ENCODE measurements at regions not wholly inside any gene's neighbourhood (a gene's known extent, or its start where the extent isn't known, plus 50 kb on each side); places are given as distances from the start of the nearest gene placed in this dataset.

GRCh38 chr11:97454988-97455387, 1065.2 kb downstream of the JRKL start:
- no peaks in the 10 kb centered on the region for H3K9me3 ChIP-seq (replicated peaks in 1 of 2; ENCODE audit: control insufficient read depth in 1 of 2, insufficient read depth in 1 of 2, low read length in 2 of 2)
- H3K27ac Mint-ChIP-seq: no peak overlapping the region

GRCh38 chr11:97460091-97460490, 1070.3 kb downstream of the JRKL start:
- Mint-ChIP-seq H3K4me1 (no peaks in the 10 kb centered on the region), H3K27ac (no peak overlapping the region), H3K27me3 (ENCODE audit: low read depth in 3 of 3) (peaks cover 0 to 2% (median 0%) of the 10 kb centered on the region in 3 donors), H3K9me3 (peaks cover 4 to 24% (median 12%) of the 10 kb centered on the region in 7 donors), H3K36me3 (no peaks in the 10 kb centered on the region), H3K4me3 (no peak overlapping the region)
- Histone ChIP-seq H3K9ac (ENCODE audit: insufficient read depth, low read length, poor library complexity, severe bottlenecking) (no peak overlapping the region), H3K36me3 (replicated peaks in 1 of 2; ENCODE audit: control insufficient read depth in 1 of 2, insufficient read depth in 2 of 2, low read length in 2 of 2) (no peaks in the 10 kb centered on the region), H3K4me3 (replicated peaks in 1 of 3; ENCODE audit: low read depth in 2 of 3, low read length in 3 of 3) (no peak overlapping the region), H3K27ac (ENCODE audit: low read depth in 1 of 2, low read length in 2 of 2) (no peak overlapping the region), H3K4me1 (ENCODE audit: control insufficient read depth in 1 of 2, insufficient read depth in 2 of 2, low read length in 2 of 2) (no peaks in the 10 kb centered on the region), H3K27me3 (ENCODE audit: control insufficient read depth in 2 of 2, insufficient read depth in 2 of 2, low read length in 2 of 2) (no peaks in the 10 kb centered on the region), H2AFZ (ENCODE audit: insufficient read depth, low read depth, low read length, poor library complexity, severe bottlenecking) (no peak overlapping the region), H3K9me3 (replicated peaks in 1 of 2; ENCODE audit: control insufficient read depth in 1 of 2, insufficient read depth in 1 of 2, low read length in 2 of 2) (peaks cover 27 to 42% of the 10 kb centered on the region in 2 donors), H3K79me2 (ENCODE audit: insufficient read depth, low read length) (no peaks in the 10 kb centered on the region), H4K20me1 (ENCODE audit: insufficient read depth, low read length) (no peaks in the 10 kb centered on the region), H3K4me2 (replicated peaks; ENCODE audit: extremely low read depth, low read length, poor library complexity, severe bottlenecking) (no peak overlapping the region)
- intact Hi-C loops (cut with micrococcal nuclease): no loop called here
- DNase-seq: no peak
- TF ChIP-seq CTCF (IDR thresholded peaks at IDR 0.05): no peak

More at GRCh38 chr11:97454988-97455387, 1065.2 kb downstream of the JRKL start:
- Histone ChIP-seq H3K79me2 (ENCODE audit: insufficient read depth, low read length) (no peaks in the 10 kb centered on the region), H3K36me3 (replicated peaks in 1 of 2; ENCODE audit: control insufficient read depth in 1 of 2, insufficient read depth in 2 of 2, low read length in 2 of 2) (no peaks in the 10 kb centered on the region), H3K9ac (ENCODE audit: insufficient read depth, low read length, poor library complexity, severe bottlenecking) (no peak overlapping the region), H3K4me1 (ENCODE audit: control insufficient read depth in 1 of 2, insufficient read depth in 2 of 2, low read length in 2 of 2) (no peaks in the 10 kb centered on the region), H3K27me3 (ENCODE audit: control insufficient read depth in 2 of 2, insufficient read depth in 2 of 2, low read length in 2 of 2) (no peaks in the 10 kb centered on the region), H3K27ac (ENCODE audit: low read depth in 1 of 2, low read length in 2 of 2) (no peak overlapping the region), H3K4me3 (replicated peaks in 1 of 3; ENCODE audit: low read depth in 2 of 3, low read length in 3 of 3) (no peak overlapping the region), H3K4me2 (replicated peaks; ENCODE audit: extremely low read depth, low read length, poor library complexity, severe bottlenecking) (no peak overlapping the region), H2AFZ (ENCODE audit: insufficient read depth, low read depth, low read length, poor library complexity, severe bottlenecking) (no peak overlapping the region), H4K20me1 (ENCODE audit: insufficient read depth, low read length) (no peaks in the 10 kb centered on the region)
- H3K27me3 Mint-ChIP-seq (ENCODE audit: low read depth in 3 of 3): no peaks in the 10 kb centered on the region
- no peak overlapping the region for H3K4me3 Mint-ChIP-seq
- no CpG with 5 or more reads among the region's 1 CpG for WGBS (ENCODE audit: insufficient coverage)
- no peaks in the 10 kb centered on the region for H3K9me3 Mint-ChIP-seq
- no peak for DNase-seq
- intact Hi-C loops (cut with micrococcal nuclease): no loop called here
- H3K4me1 Mint-ChIP-seq: no peaks in the 10 kb centered on the region
- TF ChIP-seq CTCF (IDR thresholded peaks at IDR 0.05): no peak
- no peaks in the 10 kb centered on the region for H3K36me3 Mint-ChIP-seq

All from CD14-positive monocyte (primary cell).